ENCODE measurements at regions not wholly inside any gene's neighbourhood (a gene's known extent, or its start where the extent isn't known, plus 50 kb on each side); places are given as distances from the start of the nearest gene placed in this dataset.
"Not testable (repeated sequence)": the region's sequence is repeated elsewhere in the genome, so short reads cannot be mapped to it uniquely, and the experiment has no call there.

GRCh38 chr6:51214442-51214841, 395.8 kb downstream of the TFAP2B start:
- no peaks in the 10 kb centered on the region for H3K79me2 ChIP-seq (ENCODE audit: low read depth)
- no peaks in the 10 kb centered on the region for H3K9me3 ChIP-seq (ENCODE audit: insufficient read depth, low read depth)
- no peak overlapping the region for H3K4me2 ChIP-seq
- no peak overlapping the region for H2AFZ ChIP-seq
- no peak for TF ChIP-seq EZH2 (IDR thresholded peaks at IDR 0.05; ENCODE audit: low read depth)
- no peak for TF ChIP-seq CTCF (conservative IDR thresholded peaks at IDR 0.05)
- H3K4me3 ChIP-seq, result no peak overlapping the region
- ChIA-PET CTCF (no interaction called here), POLR2A (ENCODE audit: unreplicated experiment) (no interaction called here)
- H3K4me1 ChIP-seq (replicated peaks; ENCODE audit: insufficient read depth), result no peaks in the 10 kb centered on the region
- H3K27ac ChIP-seq, result no peak overlapping the region
- no peaks in the 10 kb centered on the region for H3K36me3 ChIP-seq (ENCODE audit: low read depth)
- H3F3A ChIP-seq (ENCODE audit: insufficient read depth, low read depth), result no peaks in the 10 kb centered on the region
- no peaks in the 10 kb centered on the region for H3K9me2 ChIP-seq (ENCODE audit: insufficient read depth)
- H3K27me3 ChIP-seq (ENCODE audit: insufficient read depth, low read depth), result no peaks in the 10 kb centered on the region
- DNase-seq, result no peak
- BruUV-seq (replicated peaks), result no TSS peak
- H4K20me1 ChIP-seq (ENCODE audit: insufficient read depth), result no peaks in the 10 kb centered on the region
- intact Hi-C loops (cut with micrococcal nuclease; ENCODE audit: unreplicated experiment), result no loop called here

- Histone ChIP-seq H3K4me2 (no peak overlapping the region), H3K27ac (no peak overlapping the region), H3K9me2 (ENCODE audit: insufficient read depth) (no peaks in the 10 kb centered on the region), H3K9me3 (ENCODE audit: insufficient read depth, low read depth) (no peaks in the 10 kb centered on the region), H3F3A (ENCODE audit: insufficient read depth, low read depth) (no peaks in the 10 kb centered on the region), H3K36me3 (ENCODE audit: low read depth) (no peaks in the 10 kb centered on the region), H3K79me2 (ENCODE audit: low read depth) (no peaks in the 10 kb centered on the region), H3K4me3 (no peak overlapping the region), H2AFZ (no peak overlapping the region), H3K4me1 (replicated peaks; ENCODE audit: insufficient read depth) (no peaks in the 10 kb centered on the region), H4K20me1 (ENCODE audit: insufficient read depth) (no peaks in the 10 kb centered on the region), H3K27me3 (ENCODE audit: insufficient read depth, low read depth) (no peaks in the 10 kb centered on the region)
- intact Hi-C loops (cut with micrococcal nuclease; ENCODE audit: unreplicated experiment), result no loop called here
- no peak for DNase-seq
- ChIA-PET POLR2A (ENCODE audit: unreplicated experiment) (no interaction called here), CTCF (no interaction called here)
- no TSS peak for BruUV-seq (replicated peaks)
- no peak for TF ChIP-seq EZH2 (IDR thresholded peaks at IDR 0.05; ENCODE audit: low read depth)
- no peak for TF ChIP-seq CTCF (conservative IDR thresholded peaks at IDR 0.05)
Measured at GRCh38 chr6:51218181-51218580, 399.5 kb downstream of the TFAP2B start.

- H3K4me3 ChIP-seq; H4K20me1 ChIP-seq (ENCODE audit: insufficient read depth); H3K36me3 ChIP-seq (ENCODE audit: low read depth); H3K9me2 ChIP-seq (ENCODE audit: insufficient read depth); H3F3A ChIP-seq (ENCODE audit: insufficient read depth, low read depth); H3K4me1 ChIP-seq (replicated peaks; ENCODE audit: insufficient read depth); BruUV-seq (replicated peaks); H2AFZ ChIP-seq; H3K79me2 ChIP-seq (ENCODE audit: low read depth); H3K9me3 ChIP-seq (ENCODE audit: insufficient read depth, low read depth); H3K27ac ChIP-seq; POLR2A ChIA-PET (ENCODE audit: unreplicated experiment); CTCF ChIA-PET; H3K27me3 ChIP-seq (ENCODE audit: insufficient read depth, low read depth); DNase-seq; H3K4me2 ChIP-seq; intact Hi-C loops (cut with micrococcal nuclease; ENCODE audit: unreplicated experiment): not testable (repeated sequence)
Measured at GRCh38 chr6:51224580-51225240, 406.0 kb downstream of the TFAP2B start.

GRCh38 chr6:51241376-51241775, 422.7 kb downstream of the TFAP2B start:
- no peak overlapping the region for H2AFZ ChIP-seq
- H3K4me1 ChIP-seq (replicated peaks; ENCODE audit: insufficient read depth), result no peaks in the 10 kb centered on the region
- H3K4me3 ChIP-seq, result no peak overlapping the region
- ChIA-PET CTCF (no interaction called here), POLR2A (ENCODE audit: unreplicated experiment) (no interaction called here)
- TF ChIP-seq EZH2 (IDR thresholded peaks at IDR 0.05; ENCODE audit: low read depth), result no peak
- no peak for TF ChIP-seq CTCF (conservative IDR thresholded peaks at IDR 0.05)
- no peak overlapping the region for H3K4me2 ChIP-seq
- no peaks in the 10 kb centered on the region for H3F3A ChIP-seq (ENCODE audit: insufficient read depth, low read depth)
- H3K36me3 ChIP-seq (ENCODE audit: low read depth), result no peaks in the 10 kb centered on the region
- intact Hi-C loops (cut with micrococcal nuclease; ENCODE audit: unreplicated experiment), result no loop called here
- H3K79me2 ChIP-seq (ENCODE audit: low read depth), result no peaks in the 10 kb centered on the region
- no peaks in the 10 kb centered on the region for H3K9me3 ChIP-seq (ENCODE audit: insufficient read depth, low read depth)
- no peak for DNase-seq
- no TSS peak for BruUV-seq (replicated peaks)
- H3K27me3 ChIP-seq (ENCODE audit: insufficient read depth, low read depth), result no peaks in the 10 kb centered on the region
- H4K20me1 ChIP-seq (ENCODE audit: insufficient read depth), result no peaks in the 10 kb centered on the region
- no peaks in the 10 kb centered on the region for H3K9me2 ChIP-seq (ENCODE audit: insufficient read depth)
- H3K27ac ChIP-seq, result no peak overlapping the region
